Activated CD4-positive, CD25-positive, alpha-beta regulatory T cell (primary cell): ENCODE measurements at regions not wholly inside any gene's neighbourhood (a gene's known extent, or its start where the extent isn't known, plus 50 kb on each side); places are given as distances from the start of the nearest gene placed in this dataset.

ENCODE experiments used
- DNase-seq, 4 experiments: peaks; one replicate each; lab custom pipeline; 2025; lab: John Stamatoyannopoulos, UW

- no peak for DNase-seq
These were observed 158.7 kb downstream of the DRD1 start for GRCh38 chr5:175285261-175285660.

- no peak for DNase-seq
These were observed 159.2 kb downstream of the DRD1 start for GRCh38 chr5:175284806-175285205.

GRCh38 chr5:175282611-175283225, 161.3 kb downstream of the DRD1 start:
- DNase-seq, result no peak

DNA sequence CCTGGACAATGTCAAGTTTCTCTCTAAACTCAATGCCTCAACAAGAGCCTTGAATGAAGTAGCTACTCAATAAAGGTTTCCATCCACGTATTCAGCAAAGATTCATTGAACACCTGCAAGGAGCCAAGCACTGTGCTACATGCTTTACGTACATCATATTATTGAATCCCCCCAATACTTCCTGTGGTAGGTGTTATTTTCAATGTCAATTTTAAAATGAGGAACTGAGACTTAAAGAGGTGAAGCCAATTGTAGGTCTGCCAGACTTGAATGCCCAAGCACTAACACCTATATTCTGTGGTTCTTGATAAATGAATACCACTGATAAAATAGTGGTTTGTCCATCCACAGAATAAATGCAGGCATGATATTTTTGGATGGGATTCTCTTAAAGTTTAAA, 162.3 kb downstream of the DRD1 start:
- DNase-seq, result no peak

- no peak for DNase-seq
These were observed 162.7 kb downstream of the DRD1 start for GRCh38 chr5:175281257-175281656.

DNA sequence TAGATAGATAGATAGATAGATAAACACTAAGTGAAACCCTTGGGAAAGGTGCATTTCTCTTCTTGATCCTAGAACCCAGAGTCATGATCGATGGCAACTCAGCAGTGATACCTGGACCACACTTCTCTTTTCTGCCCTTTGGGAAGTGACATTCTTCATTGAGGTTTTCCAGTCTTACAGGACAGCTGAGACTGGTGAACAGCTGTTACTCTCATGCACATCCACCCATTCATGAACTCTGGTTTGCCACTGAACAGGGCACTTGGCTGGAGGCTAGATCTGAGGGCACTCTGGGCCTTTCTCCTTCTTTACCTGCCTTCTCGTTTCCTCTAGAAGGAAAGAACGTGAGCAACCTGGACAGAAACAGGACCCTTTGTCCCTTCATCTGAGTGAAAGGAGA, 164.5 kb downstream of the DRD1 start:
- DNase-seq, result no peak

GRCh38 chr5:175275748-175276147, 168.2 kb downstream of the DRD1 start:
- DNase-seq, result no peak

DNA sequence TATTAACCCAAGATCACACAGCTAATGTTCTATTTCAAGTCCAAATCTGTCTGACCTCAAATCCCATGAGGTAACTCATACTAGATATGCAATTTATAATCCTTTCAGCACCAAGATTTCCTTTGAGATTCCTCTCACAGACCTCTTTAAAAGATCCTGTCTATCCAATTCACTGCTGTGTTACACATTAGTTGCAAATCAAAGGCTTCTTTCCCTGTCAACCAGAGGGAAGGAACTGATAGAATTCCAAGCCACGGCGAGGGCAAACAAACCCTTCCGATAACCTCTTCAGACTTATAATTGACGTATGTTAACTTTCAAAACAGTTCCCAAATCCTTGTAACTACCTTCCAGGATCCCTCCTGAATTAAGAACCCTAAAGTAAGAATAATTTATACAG, 168.9 kb downstream of the DRD1 start:
- DNase-seq, result no peak

DNA sequence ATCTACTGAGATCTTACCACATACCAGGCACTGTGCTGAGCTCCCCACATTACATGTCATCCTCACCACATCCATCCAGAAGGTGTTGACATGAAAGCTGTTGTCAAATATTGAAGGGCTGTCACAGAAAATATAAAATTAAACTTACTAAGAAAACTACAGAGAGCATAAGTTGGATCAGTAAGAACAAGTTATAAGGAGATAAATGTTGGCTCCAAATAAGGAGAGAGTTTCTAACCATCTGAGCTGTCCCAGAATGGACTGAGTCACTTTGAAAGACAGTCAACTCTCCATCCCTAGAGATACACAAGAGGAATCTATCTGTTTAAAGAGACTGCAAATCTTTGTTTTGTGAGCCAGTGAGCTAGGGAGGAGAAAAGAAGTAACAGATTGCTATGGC, 169.8 kb downstream of the DRD1 start:
- DNase-seq, result no peak

GRCh38 chr5:175264406-175264805, 179.6 kb downstream of the DRD1 start:
- no peak for DNase-seq

GRCh38 chr5:175263776-175264175, 180.2 kb downstream of the DRD1 start:
- no peak for DNase-seq

DNA sequence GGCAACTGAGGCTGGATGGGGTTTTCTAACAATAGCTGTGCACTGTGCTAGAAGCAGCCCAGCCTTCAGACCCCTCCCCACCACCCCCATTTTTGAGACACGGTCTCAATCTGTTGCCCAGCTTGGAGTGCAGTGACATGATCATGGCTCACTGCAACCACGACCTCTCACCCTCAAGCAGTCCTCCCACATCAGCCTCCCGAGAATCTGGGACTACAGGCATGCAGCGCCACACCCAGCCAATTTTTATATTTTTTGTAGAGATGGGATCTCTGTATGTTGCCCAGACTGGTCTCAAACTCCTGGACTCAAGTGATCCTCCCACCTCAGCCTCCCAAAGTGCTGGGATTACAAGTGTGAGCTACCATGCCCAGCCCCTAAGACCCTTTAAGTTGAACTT, 182.5 kb downstream of the DRD1 start:
- DNase-seq, result no peak

GRCh38 chr5:175261037-175261436, 182.9 kb downstream of the DRD1 start:
- DNase-seq, result no peak

DNA sequence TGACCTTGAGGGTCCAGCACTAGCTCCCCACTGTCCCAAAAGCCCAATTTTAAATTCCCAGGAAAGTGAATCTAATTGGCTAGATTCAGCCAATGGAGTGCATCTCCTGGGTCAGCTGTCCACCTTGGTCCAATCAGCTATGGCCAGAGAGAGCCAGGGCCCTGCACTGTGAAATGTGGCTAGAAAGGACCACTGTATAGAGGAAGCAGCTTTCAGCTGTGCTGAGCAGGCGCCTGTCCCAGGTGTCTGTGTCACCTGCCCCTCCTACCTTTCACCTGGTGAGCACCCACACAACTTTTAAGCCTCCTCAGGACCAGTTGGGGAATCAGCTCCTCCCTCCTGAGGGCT, 186.2 kb downstream of the DRD1 start:
- DNase-seq, result no peak

- no peak for DNase-seq
These were observed 186.7 kb downstream of the DRD1 start for GRCh38 chr5:175257128-175257846.

DNA sequence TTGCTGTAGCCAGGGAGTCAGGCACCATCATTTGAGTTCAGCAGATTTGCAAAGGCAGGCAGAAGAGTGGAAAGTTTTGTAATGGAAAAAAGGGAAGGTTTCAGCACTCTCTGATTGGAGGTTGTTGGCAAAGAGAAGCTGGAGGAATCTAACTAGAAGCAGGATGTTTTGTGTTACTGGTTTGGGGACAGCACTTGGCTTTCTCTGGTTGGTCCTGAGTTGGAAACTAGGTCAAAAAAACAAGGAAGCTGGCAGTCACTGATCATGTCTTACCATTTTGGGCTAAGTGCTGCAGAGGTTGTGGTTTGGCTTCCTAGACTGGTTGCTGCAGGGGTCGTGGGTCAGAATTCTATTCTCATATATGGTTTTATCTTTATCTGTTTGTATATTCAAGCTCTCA, 189.8 kb downstream of the DRD1 start:
- DNase-seq, result no peak

GRCh38 chr5:175253597-175253996, 190.4 kb downstream of the DRD1 start:
- no peak for DNase-seq

GRCh38 chr5:175252234-175252805, 191.7 kb downstream of the DRD1 start:
- no peak for DNase-seq

GRCh38 chr5:175250426-175250825, 193.6 kb downstream of the DRD1 start:
- no peak for DNase-seq

GRCh38 chr5:175248416-175248905, 195.5 kb downstream of the DRD1 start:
- DNase-seq, result no peak

DNA sequence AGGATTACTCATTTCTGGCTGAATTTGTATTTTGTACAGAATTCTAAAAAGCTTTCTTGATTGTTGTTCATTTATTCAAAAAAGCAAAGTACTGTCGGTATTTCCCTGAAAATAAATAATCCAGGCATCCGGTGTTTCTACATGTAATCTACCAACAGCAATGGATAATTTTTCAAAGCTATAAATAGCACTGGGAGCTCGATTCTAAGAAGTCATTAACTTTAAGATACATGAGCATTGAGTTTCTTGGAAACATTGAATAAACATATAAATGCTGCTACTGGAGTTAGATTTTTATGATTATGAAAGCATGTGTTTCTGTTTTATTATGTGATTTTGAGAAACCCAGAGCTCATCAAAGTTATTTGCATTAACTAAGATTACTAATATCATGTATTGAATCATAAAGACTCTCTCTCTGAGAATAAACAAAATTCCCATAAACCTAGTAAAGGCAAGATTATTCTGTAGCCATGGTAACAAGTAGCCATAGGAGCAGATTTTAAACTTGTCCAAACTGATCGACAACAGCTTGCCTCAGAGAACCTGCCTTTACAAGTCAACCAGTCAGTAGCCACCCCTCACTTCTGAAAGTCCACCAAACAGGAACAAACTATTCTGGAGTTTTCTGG, 197.0 kb downstream of the DRD1 start:
- no peak for DNase-seq

DNA sequence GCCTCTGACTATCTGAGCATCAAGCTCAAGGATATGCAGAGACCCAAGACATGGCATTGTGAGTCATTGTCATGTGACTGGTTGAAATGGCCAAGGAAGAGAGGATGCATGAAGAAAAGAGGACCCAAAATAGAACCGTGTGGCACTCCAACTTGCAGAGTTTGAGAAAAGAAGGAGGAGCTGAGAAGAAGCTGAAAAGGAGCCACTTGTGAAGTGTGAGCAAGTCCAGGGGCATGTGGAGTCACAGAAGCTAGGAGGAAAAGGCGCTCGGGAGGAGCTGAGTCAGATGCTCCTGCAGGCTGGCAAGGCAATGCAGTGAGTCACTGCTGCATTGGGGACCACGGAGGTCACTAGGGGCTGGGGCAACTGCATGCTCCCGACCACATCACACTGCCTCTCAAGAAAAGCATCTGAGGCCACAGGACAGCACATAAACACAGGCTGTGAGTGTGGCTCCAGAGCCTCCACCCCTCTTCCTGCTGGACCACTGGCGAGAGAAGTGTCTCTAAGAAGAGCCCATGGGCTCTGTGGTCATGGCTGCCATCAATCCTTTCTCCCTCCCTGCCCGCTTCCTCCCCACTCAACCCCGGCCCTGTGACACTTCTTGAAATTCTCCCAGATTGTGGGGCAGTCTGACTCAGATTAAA, 197.6 kb downstream of the DRD1 start:
- DNase-seq, result no peak

DNA sequence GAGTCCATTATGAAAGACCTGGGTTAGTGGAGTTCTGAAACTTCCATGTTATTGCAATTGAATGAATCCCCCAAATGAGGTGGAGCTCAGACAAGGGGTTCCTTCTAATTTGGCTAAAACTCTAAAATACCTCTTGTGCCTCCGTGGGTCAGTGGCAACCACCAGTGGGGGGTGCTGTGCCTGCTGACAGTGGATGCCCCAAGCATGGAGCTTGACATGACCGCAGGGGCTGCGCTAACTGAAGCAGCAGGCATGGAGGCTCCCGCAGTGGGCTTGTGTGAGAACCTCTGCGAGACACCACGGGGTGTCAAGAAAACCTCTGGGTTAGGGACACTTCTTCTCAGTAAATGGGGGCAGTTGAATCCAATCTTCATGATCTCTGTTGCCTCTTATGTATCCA, 200.5 kb downstream of the DRD1 start:
- no peak for DNase-seq
